Right renal cortex interstitium (tissue), 3 donors: ENCODE measurements at regions not wholly inside any gene's neighbourhood (a gene's known extent, or its start where the extent isn't known, plus 50 kb on each side); places are given as distances from the start of the nearest gene placed in this dataset.
"Not testable (repeated sequence)": the region's sequence is repeated elsewhere in the genome, so short reads cannot be mapped to it uniquely, and the experiment has no call there.

Source experiments
- DNase-seq, 3 donors: peaks; one replicate each; pipeline ENCODE4 v3.0.0-alpha.2; 2013; ENCODE audit warnings: low read depth in 3 of 3, low spot score in 2 of 3

DNA sequence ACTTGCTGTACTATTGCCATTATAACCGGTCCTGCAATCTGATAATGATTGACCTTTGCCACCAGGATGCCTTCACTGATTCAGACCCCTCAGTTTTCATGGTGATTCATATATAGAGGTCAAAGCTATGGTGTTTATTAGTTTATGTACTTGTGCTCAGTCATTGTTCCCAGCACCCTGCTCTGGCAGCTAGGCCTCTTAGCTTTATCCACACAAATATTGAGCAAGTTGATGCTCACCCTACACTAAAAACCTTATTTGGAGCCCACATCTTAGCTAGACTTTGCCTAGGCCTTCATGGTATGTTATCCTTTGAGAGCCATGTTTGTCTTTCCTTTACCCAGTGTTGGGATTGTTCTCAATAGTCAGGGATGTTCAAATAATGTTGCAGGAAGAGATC lies 679.0 kb downstream of the SPATA31A6 start:
- not testable (repeated sequence) for DNase-seq
